HepG2 (cell line): ENCODE measurements at regions not wholly inside any gene's neighbourhood (a gene's known extent, or its start where the extent isn't known, plus 50 kb on each side); places are given as distances from the start of the nearest gene placed in this dataset.
"Not testable (repeated sequence)": the region's sequence is repeated elsewhere in the genome, so short reads cannot be mapped to it uniquely, and the experiment has no call there.

Experiments used
- ATAC-seq: fragments of 200-7000 bp; cut with Tn5 transposase; 3 replicates; pipeline ENCODE4 v1.9.1; 2020; ENCODE audit warnings: mild to moderate bottlenecking, moderate library complexity
- BruUV-seq: library from RNA; stranded (reverse); fragments of 400-500 nt; replicated peaks from 2 replicates; lab custom pipeline; 2021; lab: Mats Ljungman, UMichigan
- CTCF ChIA-PET: fragments of 300-600 bp; formaldehyde crosslinking; extraction: SDS; loops from one replicate; lab custom pipeline; 2021; ENCODE audit warnings: low total read pairs, inconsistent platforms, low intra/inter-chr PET ratio; lab: Yijun Ruan, JAX
- POLR2A ChIA-PET: fragments of 350-600 bp; sonication (Branson Sonifier 250); formaldehyde crosslinking; loops from one replicate; lab custom pipeline; 2020; ENCODE audit warnings: antibody characterized with exemption, inconsistent platforms; lab: Yijun Ruan, JAX
- DNase-seq: peaks from one replicate; pipeline ENCODE4 v3.0.0-alpha.2; 2015; ENCODE audit warnings: low spot score
- FAIRE-seq: peaks from 3 replicates; lab custom pipeline; 2011; peaks lifted over from hg19 to GRCh38; lab: Jason Lieb, UNC
- H2AFZ ChIP-seq: one replicate; pipeline ENCODE4 v1.6.1; 2011; ENCODE audit warnings: low read length, inconsistent platforms
- H3K27ac ChIP-seq: fragments of 300-600 bp; 3 replicates; pipeline ENCODE4 v1.8.0; 2011; ENCODE audit warnings: mixed run types, mild to moderate bottlenecking, mixed read lengths, low read length, inconsistent platforms; ENCODE audit not compliant: insufficient read depth; ENCODE audit errors: extremely low read length
- H3K27me3 ChIP-seq, 2 experiments: fragments of 200-600 bp in 1 of 2; 2 replicates in 1 of 2; 3 replicates in 1 of 2; pipeline versions ENCODE4 v1.6.0 to v1.8.0; 2011; ENCODE audit warnings: low read length in 2 of 2, mild to moderate bottlenecking in 2 of 2, moderate library complexity in 2 of 2, inconsistent platforms in 1 of 2; ENCODE audit not compliant: insufficient read depth in 2 of 2, control insufficient read depth in 1 of 2
- H3K36me3 ChIP-seq, 2 experiments: fragments of 200-600 bp in 1 of 2; replicated peaks in 1 of 2; 2 replicates in 1 of 2; 3 replicates in 1 of 2; pipeline versions ENCODE4 v1.5.1 to v1.8.0; 2011; ENCODE audit warnings: low read length in 2 of 2, inconsistent platforms in 1 of 2; ENCODE audit not compliant: insufficient read depth in 2 of 2, control insufficient read depth in 1 of 2
- H3K4me1 ChIP-seq: 2 replicates; pipeline ENCODE4 v1.5.1; 2012; ENCODE audit warnings: low read length, inconsistent platforms; ENCODE audit not compliant: insufficient read depth
- H3K4me2 ChIP-seq: 2 replicates; pipeline ENCODE4 v1.6.0; 2011; ENCODE audit warnings: low read depth, low read length, inconsistent platforms
- H3K4me3 ChIP-seq, 3 experiments: fragments of 200-600 bp in 1 of 3; sonication (generic), shearing (Covaris generic) in 1 of 3; replicated peaks in 1 of 3; 2 replicates each; pipeline ENCODE4 v1.5.1; 2011 to 2016; ENCODE audit warnings: low read length in 3 of 3, inconsistent platforms in 2 of 3, low read depth in 2 of 3, mild to moderate bottlenecking in 2 of 3, control low read depth in 1 of 3, mixed read lengths in 1 of 3; ENCODE audit not compliant: insufficient read depth in 1 of 3
- H3K79me2 ChIP-seq: one replicate; pipeline ENCODE4 v1.6.1; 2011; ENCODE audit warnings: low read length, inconsistent platforms; ENCODE audit not compliant: insufficient read depth
- H3K9ac ChIP-seq: 2 replicates; pipeline ENCODE4 v1.6.0; 2011; ENCODE audit warnings: mild to moderate bottlenecking, low read depth, low read length, inconsistent platforms; ENCODE audit not compliant: insufficient read depth
- H3K9me3 ChIP-seq: 2 replicates; pipeline ENCODE4 v1.5.1; 2012; ENCODE audit warnings: mild to moderate bottlenecking, low read length
- H4K20me1 ChIP-seq: 2 replicates; pipeline ENCODE4 v1.6.0; 2011; ENCODE audit warnings: inconsistent platforms, mild to moderate bottlenecking, low read length, moderate library complexity; ENCODE audit not compliant: insufficient read depth
- EEA1 ChIP-seq: sonication (generic); formaldehyde crosslinking; IDR thresholded peaks from 2 replicates; pipeline ENCODE4 v1.5.1; 2020; ENCODE audit warnings: mild to moderate bottlenecking, missing genetic modification reagents, borderline replicate concordance
- MXD4 ChIP-seq: IDR thresholded peaks from 2 replicates; pipeline ENCODE4 v1.6.1; 2016; ENCODE audit warnings: mild to moderate bottlenecking, missing biosample characterization, missing genetic modification reagents
- PLSCR1 ChIP-seq: sonication (generic); formaldehyde crosslinking; IDR thresholded peaks from 2 replicates; pipeline ENCODE4 v1.5.0; 2020; ENCODE audit warnings: missing genetic modification reagents, mild to moderate bottlenecking, borderline replicate concordance
- ZFX ChIP-seq: sonication (generic); formaldehyde crosslinking; IDR thresholded peaks from 2 replicates; pipeline ENCODE4 v1.4.0; 2020; ENCODE audit warnings: mild to moderate bottlenecking, low read depth, missing genetic modification reagents, moderate library complexity
- ZNF205 ChIP-seq: IDR thresholded peaks from 2 replicates; pipeline ENCODE4 v1.6.1; 2018; ENCODE audit warnings: missing biosample characterization, missing genetic modification reagents
- ZNF337 ChIP-seq: sonication (generic); formaldehyde crosslinking; IDR thresholded peaks from 2 replicates; pipeline ENCODE4 v1.5.1; 2020; ENCODE audit warnings: missing genetic modification reagents, low read depth, mild to moderate bottlenecking, borderline replicate concordance
- ZNF703 ChIP-seq: sonication (generic); formaldehyde crosslinking; IDR thresholded peaks from 2 replicates; pipeline ENCODE4 v1.5.1; 2020; ENCODE audit warnings: missing genetic modification reagents, mild to moderate bottlenecking, moderate library complexity, borderline replicate concordance
- ZNF761 ChIP-seq: sonication (generic); formaldehyde crosslinking; conservative IDR thresholded peaks from 2 replicates; pipeline ENCODE4 v1.4.0; 2020; ENCODE audit warnings: mild to moderate bottlenecking, missing genetic modification reagents
- ZNF776 ChIP-seq: sonication (generic); formaldehyde crosslinking; IDR thresholded peaks from 2 replicates; pipeline ENCODE4 v1.4.0; 2020; ENCODE audit warnings: mild to moderate bottlenecking, missing genetic modification reagents
- WGBS: methylation state at CpG from one replicate; pipeline ENCODE4 v1.1.6; 2017; ENCODE audit warnings: low lambda C conversion rate; 5-methylcytosine and 5-hydroxymethylcytosine counted together
- in situ Hi-C: cut with HindIII; loops from 2 replicates; pipeline ENCODE4 v1.10.0; 2017; ENCODE audit warnings: low pct_unique_long_range_greater_than_20kb; ENCODE audit not compliant: extremely low pct_ligation_motif_present
- intact Hi-C: fragments of 100-400 bp; cut with micrococcal nuclease; formaldehyde crosslinking; loops from one replicate; pipeline ENCODE4 v1.10.0; 2022; ENCODE audit not compliant: unreplicated experiment

- H3K4me3 ChIP-seq = no peak overlapping the region
- H3K4me1 ChIP-seq = no peaks in the 10 kb centered on the region
- TF ChIP-seq EEA1 = no peak
- no peak for TF ChIP-seq PLSCR1 (CRISPR knock-in tag)
- TF ChIP-seq ZNF205 = no peak
- TF ChIP-seq ZNF337 (CRISPR knock-in tag) = no peak
- no peak for TF ChIP-seq ZFX (CRISPR knock-in tag)
- TF ChIP-seq ZNF776 (CRISPR knock-in tag) = no peak
- TF ChIP-seq ZNF761 = no peak
- TF ChIP-seq ZNF703 (CRISPR knock-in tag) = no peak
- TF ChIP-seq MXD4 (CRISPR knock-in tag) = no peak
- in situ Hi-C loops = no loop called here
- WGBS = 68% methylated on average over 3 of the region's 3 CpGs
- no peak for DNase-seq
- ChIA-PET POLR2A (no interaction called here), CTCF (no interaction called here)
- H3K9me3 ChIP-seq = no peaks in the 10 kb centered on the region
- no peak overlapping the region for H3K4me2 ChIP-seq
- intact Hi-C loops = no loop called here
- no peak overlapping the region for H2AFZ ChIP-seq
- no peaks in the 10 kb centered on the region for H3K79me2 ChIP-seq
- no peak for ATAC-seq
- no peak overlapping the region for H3K27ac ChIP-seq
- H3K36me3 ChIP-seq = no peaks in the 10 kb centered on the region
- no peaks in the 10 kb centered on the region for H4K20me1 ChIP-seq
- no TSS peak for BruUV-seq
- no peak for FAIRE-seq
- H3K27me3 ChIP-seq = no peaks in the 10 kb centered on the region; a peak in 1 of 5 replicates
- no peak overlapping the region for H3K9ac ChIP-seq
These were observed 71.2 kb upstream of the SGK1 start for GRCh38 chr6:134389129-134389528.

- 16% methylated on average over 6 of the region's 6 CpGs for WGBS
These were observed 68.6 kb upstream of the SGK1 start for GRCh38 chr6:134386482-134386881.

More at GRCh38 chr6:134386482-134386881, 68.6 kb upstream of the SGK1 start:
- H3K4me2 ChIP-seq, ATAC-seq, H3K9ac ChIP-seq, H3K79me2 ChIP-seq, H3K27me3 ChIP-seq, H3K9me3 ChIP-seq, in situ Hi-C loops, intact Hi-C loops, H3K4me1 ChIP-seq, H2AFZ ChIP-seq, H3K4me3 ChIP-seq, H4K20me1 ChIP-seq, BruUV-seq, POLR2A ChIA-PET, DNase-seq, H3K36me3 ChIP-seq, CTCF ChIA-PET, FAIRE-seq, H3K27ac ChIP-seq: not testable (repeated sequence)
